ENCODE measurements at regions not wholly inside any gene's neighbourhood (a gene's known extent, or its start where the extent isn't known, plus 50 kb on each side); places are given as distances from the start of the nearest gene placed in this dataset.

DNA sequence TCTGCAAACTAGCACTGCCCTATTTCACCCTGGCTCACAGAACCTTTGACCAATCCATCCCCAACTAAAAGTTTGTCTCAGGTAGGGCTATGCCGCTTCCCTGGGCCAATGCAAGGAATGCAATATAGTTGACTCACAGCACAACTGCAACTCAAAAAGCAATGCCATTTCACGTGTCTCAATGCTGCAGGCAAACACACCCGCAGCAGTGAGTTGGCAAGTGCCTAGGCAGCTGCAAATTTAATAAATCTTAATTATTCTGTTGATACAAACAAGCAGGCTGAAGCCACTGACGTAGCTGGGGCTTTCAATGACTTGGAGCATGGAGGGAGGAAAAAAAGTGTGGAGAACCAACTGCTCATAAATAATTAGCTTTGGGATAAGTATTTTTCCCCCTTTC, 87.9 kb downstream of the SYNE3 start:
- TF ChIP-seq CTCF (conservative IDR thresholded peaks at IDR 0.05; ENCODE audit: control insufficient read depth, insufficient read depth, low read depth, low read length), result no peak
- DNase-seq (ENCODE audit: low read depth), result no peak

DNA sequence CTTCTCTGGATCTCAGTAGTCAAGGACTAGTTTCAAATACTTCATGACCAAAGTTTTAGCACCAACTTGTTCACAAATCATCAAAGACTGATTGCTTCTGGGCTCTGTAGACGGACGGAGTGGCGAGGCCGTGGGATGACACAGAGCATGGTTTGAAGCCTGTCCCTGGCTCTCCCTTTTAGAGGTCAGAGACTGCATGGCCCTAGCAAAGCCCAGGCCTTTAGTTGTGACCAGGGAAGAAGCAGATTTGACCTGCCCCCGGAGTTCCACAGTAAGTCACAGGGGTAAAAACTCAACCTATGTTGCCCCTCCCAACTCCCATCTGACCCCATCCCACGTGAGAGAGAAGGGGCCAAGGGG, 90.4 kb downstream of the SYNE3 start:
- no peak for DNase-seq (ENCODE audit: low read depth)
- no peak overlapping the region for H3K4me3 ChIP-seq (ENCODE audit: control insufficient read depth, low read depth, low read length)
- no peak for TF ChIP-seq CTCF (conservative IDR thresholded peaks at IDR 0.05; ENCODE audit: control insufficient read depth, insufficient read depth, low read depth, low read length)

More for the DNA sequence above, 87.9 kb downstream of the SYNE3 start:
- no peak overlapping the region for H3K4me3 ChIP-seq (ENCODE audit: control insufficient read depth, low read depth, low read length)

DNA sequence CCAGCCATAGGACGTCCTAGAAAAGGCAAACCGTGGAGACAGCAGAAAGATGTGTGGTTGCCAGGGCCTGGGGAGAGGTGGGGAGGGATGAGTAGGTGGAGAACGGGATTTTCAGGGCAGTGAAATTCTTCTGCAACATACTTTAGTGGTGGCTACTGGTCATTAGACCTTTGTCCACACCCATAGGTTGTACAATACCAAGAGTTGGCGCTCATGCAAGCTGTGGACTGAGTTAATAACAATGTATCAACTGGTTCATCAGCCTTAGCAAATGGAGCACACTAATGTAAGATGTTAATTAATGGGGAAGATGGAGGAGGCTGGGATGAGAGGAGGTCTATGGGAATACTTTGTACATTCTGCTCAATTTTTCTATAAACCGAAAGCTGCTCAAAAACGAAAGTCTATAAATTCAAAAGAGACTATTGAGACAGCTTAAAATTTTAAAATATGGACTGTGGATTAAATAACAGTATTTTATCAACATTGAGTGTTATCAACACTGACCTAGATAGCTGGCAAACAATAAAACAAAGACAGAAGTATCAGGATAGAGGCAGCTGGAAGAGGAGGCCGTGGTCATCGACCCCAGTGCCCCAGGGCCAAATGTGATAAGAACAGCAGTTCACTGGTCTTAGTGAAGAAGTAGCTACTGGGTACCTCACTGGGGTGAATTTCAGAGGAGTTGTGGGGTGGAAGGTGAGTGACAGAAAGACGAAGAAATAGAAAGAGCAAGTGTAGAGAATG, 90.9 kb downstream of the SYNE3 start:
- H3K4me3 ChIP-seq (ENCODE audit: control insufficient read depth, low read depth, low read length), result no peak overlapping the region
- no peak for DNase-seq (ENCODE audit: low read depth)
- TF ChIP-seq CTCF (conservative IDR thresholded peaks at IDR 0.05; ENCODE audit: control insufficient read depth, insufficient read depth, low read depth, low read length), result no peak

DNA sequence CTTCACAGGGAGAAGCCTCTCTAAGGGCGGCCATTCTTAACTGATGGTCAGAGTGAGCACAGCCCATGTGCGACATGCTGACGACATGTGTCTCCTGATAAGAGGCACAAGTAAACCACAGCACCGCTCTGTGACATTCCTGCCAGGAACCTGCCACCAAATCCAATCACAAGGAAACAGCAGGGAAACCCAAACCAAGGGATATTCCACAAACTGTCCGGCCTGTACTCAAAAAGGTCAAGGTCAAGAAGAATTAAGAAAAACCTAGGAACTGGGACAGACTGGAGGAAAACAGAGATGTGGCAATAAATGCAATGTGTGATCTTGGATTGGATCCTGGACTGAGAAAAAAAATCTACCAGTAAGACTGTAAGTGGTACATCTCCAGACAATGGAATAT, 91.9 kb downstream of the SYNE3 start:
- no peak for TF ChIP-seq CTCF (conservative IDR thresholded peaks at IDR 0.05; ENCODE audit: control insufficient read depth, insufficient read depth, low read depth, low read length)
- peak; percentile 71 for DNase-seq (ENCODE audit: low read depth)
- no peak overlapping the region for H3K4me3 ChIP-seq (ENCODE audit: control insufficient read depth, low read depth, low read length)

DNA sequence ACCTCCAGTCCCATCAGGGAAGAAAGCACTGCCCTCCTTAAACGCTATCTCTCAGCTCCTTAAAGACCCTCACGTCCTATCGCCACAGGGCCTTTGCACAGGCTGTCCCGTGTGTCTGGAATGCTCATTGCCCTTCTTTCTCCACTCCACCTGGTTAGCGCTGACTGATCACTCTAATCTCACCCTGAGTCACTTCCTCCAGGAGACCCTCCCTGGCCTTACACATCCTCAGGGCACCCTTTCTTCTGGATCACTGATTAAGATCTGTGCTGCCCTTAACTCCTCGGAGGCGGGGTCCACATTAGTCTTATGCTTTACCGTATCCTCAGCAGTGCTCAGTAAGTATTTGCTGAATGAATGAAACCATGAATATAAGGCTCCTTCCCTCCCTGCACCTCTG, 94.7 kb downstream of the SYNE3 start:
- no peak overlapping the region for H3K4me3 ChIP-seq (ENCODE audit: control insufficient read depth, low read depth, low read length)
- no peak for DNase-seq (ENCODE audit: low read depth)
- no peak for TF ChIP-seq CTCF (conservative IDR thresholded peaks at IDR 0.05; ENCODE audit: control insufficient read depth, insufficient read depth, low read depth, low read length)

GRCh38 chr14:95420060-95420459, 96.4 kb downstream of the SYNE3 start:
- no peak for TF ChIP-seq CTCF (conservative IDR thresholded peaks at IDR 0.05; ENCODE audit: control insufficient read depth, insufficient read depth, low read depth, low read length)
- no peak overlapping the region for H3K4me3 ChIP-seq (ENCODE audit: control insufficient read depth, low read depth, low read length)
- DNase-seq (ENCODE audit: low read depth), result no peak

DNA sequence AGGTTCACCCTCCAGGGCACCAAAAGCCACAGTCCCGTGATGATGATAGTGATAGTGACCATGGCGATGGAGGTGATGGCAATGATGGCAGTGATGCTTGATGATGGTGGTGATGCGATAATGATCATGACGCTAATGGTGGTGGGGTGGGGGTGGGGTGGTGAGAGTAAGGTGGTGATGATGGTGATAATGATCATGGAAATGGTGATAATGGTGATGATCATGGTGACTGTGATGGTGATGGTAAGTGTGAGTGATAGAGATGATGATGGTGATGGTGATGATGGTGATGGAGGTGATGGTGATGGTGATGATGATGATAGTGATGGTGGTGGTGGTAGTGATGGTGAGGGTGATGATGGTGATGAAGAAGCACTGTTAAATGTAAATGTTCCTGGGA, 96.9 kb downstream of the SYNE3 start:
- no peak overlapping the region for H3K4me3 ChIP-seq (ENCODE audit: control insufficient read depth, low read depth, low read length)
- no peak for TF ChIP-seq CTCF (conservative IDR thresholded peaks at IDR 0.05; ENCODE audit: control insufficient read depth, insufficient read depth, low read depth, low read length)
- DNase-seq (ENCODE audit: low read depth), result no peak
